Bronchial epithelial cell (primary cell): ENCODE measurements at regions not wholly inside any gene's neighbourhood (a gene's known extent, or its start where the extent isn't known, plus 50 kb on each side); places are given as distances from the start of the nearest gene placed in this dataset.

Source experiments
- DNase-seq: peaks from one replicate; pipeline ENCODE4 v3.0.0-alpha.2; 2010; ENCODE audit warnings: low read depth
- FAIRE-seq: peaks from 2 replicates; lab custom pipeline; 2011; peaks lifted over from hg19 to GRCh38; lab: Jason Lieb, UNC
- H3K27me3 ChIP-seq: 2 replicates; pipeline ENCODE4 v1.5.1; 2011; ENCODE audit warnings: low read length; ENCODE audit not compliant: control insufficient read depth, insufficient read depth
- H3K36me3 ChIP-seq: 2 replicates; pipeline ENCODE4 v1.5.1; 2011; ENCODE audit warnings: low read length; ENCODE audit not compliant: control insufficient read depth, insufficient read depth
- H3K4me3 ChIP-seq: 2 replicates; pipeline ENCODE4 v1.5.1; 2011; ENCODE audit warnings: mild to moderate bottlenecking, low read depth, low read length, control low read depth
- CTCF ChIP-seq: IDR thresholded peaks from 2 replicates; pipeline ENCODE4 v1.5.1; 2011; ENCODE audit warnings: mild to moderate bottlenecking, moderate library complexity, low read length, control low read depth, inconsistent platforms; ENCODE audit not compliant: insufficient read depth, severe bottlenecking

GRCh38 chr3:25128735-25129134 lies 299.3 kb upstream of the RARB start:
- H3K27me3 ChIP-seq, result no peaks in the 10 kb centered on the region
- H3K36me3 ChIP-seq, result no peaks in the 10 kb centered on the region
- H3K4me3 ChIP-seq, result no peak overlapping the region
- FAIRE-seq (no peak), DNase-seq (no peak)
- no peak for TF ChIP-seq CTCF

DNA sequence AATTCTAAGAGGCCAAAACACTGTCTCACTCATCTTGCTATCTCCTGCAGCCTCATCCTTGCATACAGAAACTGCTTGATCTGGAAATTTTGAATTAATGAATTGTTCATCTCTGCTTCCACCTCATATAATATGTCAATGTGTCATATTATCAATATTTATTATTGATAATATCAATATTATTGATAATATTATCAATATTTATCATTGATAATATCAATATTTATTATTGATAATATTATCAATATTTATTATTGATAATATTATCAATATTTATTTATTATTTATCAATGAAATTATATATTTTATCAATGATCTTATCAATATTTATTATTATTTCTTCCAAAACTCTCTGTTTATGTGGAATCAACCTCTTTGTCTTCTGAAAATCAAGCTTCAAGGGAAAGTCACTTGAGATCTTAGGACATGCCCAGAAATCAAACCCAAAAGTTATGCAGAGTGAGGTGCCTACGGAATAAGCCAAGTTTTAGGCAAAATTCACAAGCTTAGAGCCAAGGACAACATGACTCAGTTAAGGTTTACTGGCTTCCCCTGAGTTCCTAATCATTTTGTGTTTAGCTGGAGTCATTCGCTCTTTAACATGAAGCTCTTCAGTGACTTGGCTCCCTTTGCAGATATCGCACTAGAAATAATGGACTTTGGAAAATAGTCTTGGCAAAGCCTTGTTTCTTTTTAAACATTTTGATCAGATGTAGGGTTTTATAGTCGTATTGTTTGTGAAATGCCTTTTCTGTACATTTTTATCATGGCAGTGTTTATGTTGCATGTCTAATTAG lies 297.1 kb upstream of the RARB start:
- H3K27me3 ChIP-seq, result no peaks in the 10 kb centered on the region
- TF ChIP-seq CTCF, result no peak
- FAIRE-seq (no peak), DNase-seq (no peak)
- H3K4me3 ChIP-seq, result no peak overlapping the region
- H3K36me3 ChIP-seq, result no peaks in the 10 kb centered on the region

DNA sequence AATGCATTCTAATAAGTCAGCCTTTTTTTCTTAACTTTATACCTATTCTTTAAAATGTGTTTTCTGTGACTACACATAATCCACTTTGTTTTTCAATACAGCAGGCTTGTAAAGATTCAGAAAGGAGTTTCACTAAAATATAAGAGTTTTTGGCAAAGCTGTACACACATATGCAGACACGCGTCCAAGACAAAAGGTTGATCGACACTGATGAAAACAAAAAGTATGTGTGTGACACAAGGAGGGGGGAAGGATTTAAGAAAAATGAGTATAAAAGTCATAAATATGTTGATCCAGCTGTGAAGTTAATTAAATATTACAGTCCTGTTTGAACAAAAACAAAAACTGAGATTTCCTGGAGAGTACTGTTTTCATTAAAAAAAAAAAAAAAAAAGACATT lies 294.5 kb upstream of the RARB start:
- DNase-seq (no peak), FAIRE-seq (no peak)
- Histone ChIP-seq H3K4me3 (no peak overlapping the region), H3K36me3 (no peaks in the 10 kb centered on the region), H3K27me3 (no peaks in the 10 kb centered on the region)
- TF ChIP-seq CTCF, result no peak

DNA sequence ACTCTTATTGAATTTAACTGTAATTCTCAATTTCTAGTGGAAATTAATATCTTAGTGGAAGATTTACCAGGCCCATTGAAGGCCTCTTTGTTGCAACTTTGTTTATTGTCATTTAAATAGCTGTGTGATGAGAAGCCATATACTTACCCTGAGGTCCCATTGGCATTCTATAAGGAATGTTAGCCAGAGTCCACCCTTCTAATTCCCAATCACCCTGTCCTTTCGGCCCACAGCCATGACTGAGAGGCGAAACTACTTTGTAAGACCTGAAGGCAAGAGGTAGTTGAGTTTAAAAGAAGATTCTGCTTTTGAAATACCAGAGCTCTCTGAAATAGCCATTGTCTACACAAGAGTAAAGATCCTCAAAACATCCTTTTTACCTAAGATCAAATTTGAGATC lies 290.5 kb upstream of the RARB start:
- H3K36me3 ChIP-seq, result no peaks in the 10 kb centered on the region
- no peak overlapping the region for H3K4me3 ChIP-seq
- FAIRE-seq, result no peak
- H3K27me3 ChIP-seq, result no peaks in the 10 kb centered on the region
- no peak for TF ChIP-seq CTCF
- no peak for DNase-seq

DNA sequence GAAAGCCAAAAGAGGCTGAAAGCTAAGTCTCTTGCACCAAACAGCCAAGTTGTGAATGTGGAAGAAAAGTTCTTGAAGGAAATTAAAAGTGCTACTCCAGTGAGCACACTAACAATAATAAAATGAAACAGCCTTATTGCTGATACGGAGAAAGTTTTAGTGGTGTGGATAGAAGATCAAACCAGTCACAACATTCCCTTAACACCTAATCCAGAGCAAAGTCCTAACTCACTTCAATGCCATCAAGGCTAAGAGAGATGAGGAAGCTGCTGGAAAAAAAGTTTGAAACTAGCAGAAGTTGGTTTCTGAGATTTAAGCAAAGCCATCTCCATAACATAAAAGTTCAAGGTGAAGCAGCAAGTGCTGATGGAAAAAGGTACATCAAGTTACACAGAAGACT lies 288.8 kb upstream of the RARB start:
- H3K36me3 ChIP-seq, result no peaks in the 10 kb centered on the region
- no peak overlapping the region for H3K4me3 ChIP-seq
- FAIRE-seq (no peak), DNase-seq (no peak)
- TF ChIP-seq CTCF, result no peak
- H3K27me3 ChIP-seq, result no peaks in the 10 kb centered on the region
